Progenitor cell of endocrine pancreas (in vitro differentiated cells): ENCODE measurements at regions not wholly inside any gene's neighbourhood (a gene's known extent, or its start where the extent isn't known, plus 50 kb on each side); places are given as distances from the start of the nearest gene placed in this dataset.

ENCODE experiments used
- DNase-seq: peaks from one replicate; pipeline ENCODE4 v3.0.0; 2021; ENCODE audit warnings: low spot score; ENCODE audit not compliant: unreplicated experiment
- H3K27ac Mint-ChIP-seq: 2 replicates; pipeline ENCODE4 v1.8.0; 2021; ENCODE audit warnings: mild to moderate bottlenecking, moderate library complexity, mixed read lengths
- H3K27me3 Mint-ChIP-seq: 2 replicates; pipeline ENCODE4 v1.8.0; 2021; ENCODE audit warnings: mixed read lengths
- H3K36me3 Mint-ChIP-seq: 2 replicates; pipeline ENCODE4 v1.8.0; 2022; ENCODE audit warnings: mixed read lengths; ENCODE audit not compliant: insufficient read depth
- H3K4me1 Mint-ChIP-seq: 2 replicates; pipeline ENCODE4 v1.8.0; 2021; ENCODE audit warnings: low read depth, mixed read lengths
- H3K4me3 Mint-ChIP-seq: 2 replicates; pipeline ENCODE4 v1.8.0; 2021; ENCODE audit warnings: low read depth, mild to moderate bottlenecking, moderate library complexity, mixed read lengths
- H3K9me3 Mint-ChIP-seq: 2 replicates; pipeline ENCODE4 v1.8.0; 2021; ENCODE audit warnings: low read depth, mixed read lengths
- TF ChIP-seq, protein P1 (sequence below): fragments of 200-600 bp; sonication (generic); IDR thresholded peaks from one replicate; pipeline ENCODE4 v1.5.0; 2021; ENCODE audit warnings: antibody characterized with exemption, mild to moderate bottlenecking; ENCODE audit not compliant: unreplicated experiment

GRCh38 chr10:78860260-78860914, 208.4 kb upstream of the ZMIZ1 start:
- Mint-ChIP-seq H3K4me3 (no peak overlapping the region), H3K36me3 (no peaks in the 10 kb centered on the region), H3K27me3 (peaks cover 42% of the 10 kb centered on the region), H3K9me3 (no peaks in the 10 kb centered on the region), H3K4me1 (no peaks in the 10 kb centered on the region), H3K27ac (no peak overlapping the region)
- DNase-seq, result no peak
- TF ChIP-seq, protein P1, sequence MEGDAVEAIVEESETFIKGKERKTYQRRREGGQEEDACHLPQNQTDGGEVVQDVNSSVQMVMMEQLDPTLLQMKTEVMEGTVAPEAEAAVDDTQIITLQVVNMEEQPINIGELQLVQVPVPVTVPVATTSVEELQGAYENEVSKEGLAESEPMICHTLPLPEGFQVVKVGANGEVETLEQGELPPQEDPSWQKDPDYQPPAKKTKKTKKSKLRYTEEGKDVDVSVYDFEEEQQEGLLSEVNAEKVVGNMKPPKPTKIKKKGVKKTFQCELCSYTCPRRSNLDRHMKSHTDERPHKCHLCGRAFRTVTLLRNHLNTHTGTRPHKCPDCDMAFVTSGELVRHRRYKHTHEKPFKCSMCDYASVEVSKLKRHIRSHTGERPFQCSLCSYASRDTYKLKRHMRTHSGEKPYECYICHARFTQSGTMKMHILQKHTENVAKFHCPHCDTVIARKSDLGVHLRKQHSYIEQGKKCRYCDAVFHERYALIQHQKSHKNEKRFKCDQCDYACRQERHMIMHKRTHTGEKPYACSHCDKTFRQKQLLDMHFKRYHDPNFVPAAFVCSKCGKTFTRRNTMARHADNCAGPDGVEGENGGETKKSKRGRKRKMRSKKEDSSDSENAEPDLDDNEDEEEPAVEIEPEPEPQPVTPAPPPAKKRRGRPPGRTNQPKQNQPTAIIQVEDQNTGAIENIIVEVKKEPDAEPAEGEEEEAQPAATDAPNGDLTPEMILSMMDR, result no peak

GRCh38 chr10:78861529-78862327, 207.0 kb upstream of the ZMIZ1 start:
- TF ChIP-seq, protein P1, result no peak
- Mint-ChIP-seq H3K27me3 (peaks cover 47% of the 10 kb centered on the region), H3K4me1 (no peaks in the 10 kb centered on the region), H3K4me3 (no peak overlapping the region), H3K36me3 (no peaks in the 10 kb centered on the region), H3K27ac (no peak overlapping the region), H3K9me3 (no peaks in the 10 kb centered on the region)
- no peak for DNase-seq

DNA sequence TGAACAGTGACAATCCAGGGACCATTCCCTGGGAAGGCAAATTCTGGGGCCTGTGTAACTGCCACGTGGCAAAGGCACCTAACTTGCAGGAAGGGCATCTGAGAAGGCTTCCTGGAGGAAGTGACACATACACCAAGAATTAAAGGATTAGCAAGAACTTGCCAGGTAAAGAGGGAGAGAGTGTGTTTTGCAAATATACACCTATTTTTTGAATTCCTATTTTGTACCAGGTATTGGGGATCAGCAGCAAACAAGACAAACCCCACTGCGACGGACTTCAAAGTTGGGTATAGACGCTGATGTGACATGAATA, 206.5 kb upstream of the ZMIZ1 start:
- Mint-ChIP-seq H3K9me3 (no peaks in the 10 kb centered on the region), H3K27me3 (peaks cover 48% of the 10 kb centered on the region), H3K4me3 (no peak overlapping the region), H3K36me3 (no peaks in the 10 kb centered on the region), H3K4me1 (no peaks in the 10 kb centered on the region), H3K27ac (no peak overlapping the region)
- TF ChIP-seq, protein P1, result no peak
- no peak for DNase-seq

DNA sequence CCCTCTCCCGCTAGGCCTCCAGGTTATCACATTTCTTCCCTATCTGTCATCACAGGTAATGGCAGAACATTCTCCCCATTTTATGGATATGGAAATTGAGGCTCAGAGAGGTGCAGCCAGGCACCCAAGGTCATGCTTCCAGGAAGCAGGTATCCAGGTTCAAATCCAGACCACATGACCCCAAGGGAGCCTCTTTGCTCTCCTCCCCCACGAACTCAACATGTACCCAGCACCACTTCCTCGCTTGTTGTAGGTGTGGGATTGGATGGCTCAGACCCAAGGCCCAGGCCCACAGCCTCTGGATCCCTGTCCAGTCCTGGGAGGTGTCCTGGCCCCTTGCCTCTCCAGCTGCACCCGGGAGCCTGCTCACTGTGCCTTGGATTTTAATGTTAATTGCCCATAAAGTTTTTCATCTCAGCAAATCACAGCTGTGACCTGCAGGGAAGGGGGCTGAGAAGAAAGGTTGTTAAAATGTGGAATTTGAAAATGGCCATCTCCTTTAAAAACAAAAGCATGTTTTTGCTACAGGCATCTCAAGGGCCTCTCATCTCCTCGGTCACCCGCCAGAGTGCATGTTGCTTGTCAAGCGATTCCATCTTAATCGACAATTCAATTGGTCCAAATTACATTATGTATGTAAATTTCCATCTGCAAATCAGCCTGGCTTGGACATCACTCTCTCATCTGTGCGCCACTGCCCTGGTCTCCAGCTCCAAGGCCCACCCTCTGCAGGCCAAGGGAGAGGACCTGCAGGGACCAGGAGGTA, 205.4 kb upstream of the ZMIZ1 start:
- Mint-ChIP-seq H3K4me3 (no peak overlapping the region), H3K27me3 (peaks cover 47% of the 10 kb centered on the region), H3K9me3 (no peaks in the 10 kb centered on the region), H3K27ac (no peak overlapping the region), H3K4me1 (no peaks in the 10 kb centered on the region), H3K36me3 (no peaks in the 10 kb centered on the region)
- no peak for DNase-seq
- TF ChIP-seq, protein P1, result no peak

DNA sequence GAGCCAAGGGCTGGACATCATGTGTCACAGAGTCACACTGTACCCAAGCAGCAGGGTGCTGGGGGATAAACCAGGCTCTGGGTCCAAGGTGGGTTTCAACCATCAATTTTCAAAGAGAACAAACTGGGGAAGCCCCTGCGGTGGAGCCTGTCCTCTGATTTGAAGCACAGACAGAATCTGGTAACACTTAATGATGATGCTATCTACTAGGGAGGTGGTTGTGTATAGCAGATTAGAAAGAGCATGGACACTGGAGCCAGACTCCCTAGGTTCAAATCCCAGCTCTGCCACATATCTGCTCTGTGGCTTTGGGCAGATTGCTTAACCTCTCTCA, 204.9 kb upstream of the ZMIZ1 start:
- peaks cover 48% of the 10 kb centered on the region for H3K27me3 Mint-ChIP-seq
- H3K27ac Mint-ChIP-seq, result no peak overlapping the region
- H3K4me1 Mint-ChIP-seq, result no peaks in the 10 kb centered on the region
- no peak for DNase-seq
- TF ChIP-seq, protein P1, result no peak
- no peaks in the 10 kb centered on the region for H3K36me3 Mint-ChIP-seq
- H3K4me3 Mint-ChIP-seq, result no peak overlapping the region
- H3K9me3 Mint-ChIP-seq, result no peaks in the 10 kb centered on the region
